ENCODE measurements at regions not wholly inside any gene's neighbourhood (a gene's known extent, or its start where the extent isn't known, plus 50 kb on each side); places are given as distances from the start of the nearest gene placed in this dataset.
"Not testable (repeated sequence)": the region's sequence is repeated elsewhere in the genome, so short reads cannot be mapped to it uniquely, and the experiment has no call there.

DNA sequence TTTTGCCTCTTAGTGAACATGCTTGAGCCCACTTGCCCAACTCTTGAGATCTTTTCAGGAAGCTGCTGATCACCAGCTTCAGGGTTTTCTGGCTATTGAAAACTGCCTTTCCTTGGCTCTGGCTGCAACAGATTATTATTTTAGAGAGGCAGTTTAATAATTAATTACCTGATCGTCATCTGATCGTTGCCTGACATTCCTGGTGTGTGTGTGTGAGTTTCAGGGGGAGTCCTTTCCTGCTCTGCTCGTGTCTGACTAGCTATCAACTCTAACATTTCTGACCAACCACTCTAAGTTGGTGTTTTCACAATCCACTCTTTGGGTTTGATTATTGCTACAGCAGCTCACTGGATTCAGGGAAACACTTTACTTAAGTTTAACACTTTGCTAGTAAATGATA lies 84.3 kb upstream of the SPATA16 start:
- no peak for DNase-seq (ENCODE audit: extremely low read depth in 1 of 11, low read depth in 9 of 11, low spot score in 4 of 11)

DNA sequence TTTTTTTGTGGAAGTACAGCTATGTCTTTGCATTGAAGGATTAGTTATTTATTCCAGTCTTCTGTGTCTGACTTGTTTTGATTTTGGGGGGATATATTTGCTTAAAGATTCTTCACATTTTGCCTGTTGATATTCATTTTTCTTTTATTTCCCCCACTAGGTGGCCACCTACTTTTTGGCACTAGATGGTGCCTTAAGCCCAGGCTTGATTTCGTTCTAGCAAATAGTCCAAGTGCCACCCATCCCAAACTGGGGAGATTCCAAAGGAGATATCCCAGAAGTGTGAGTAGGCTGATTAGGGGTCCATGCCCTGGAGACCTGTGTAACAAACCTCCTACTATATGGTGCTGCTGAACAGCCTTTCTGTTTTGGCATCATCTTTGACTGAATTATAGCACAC lies 80.0 kb upstream of the SPATA16 start:
- no peak for DNase-seq (ENCODE audit: extremely low read depth in 1 of 11, low read depth in 9 of 11, low spot score in 4 of 11)

DNA sequence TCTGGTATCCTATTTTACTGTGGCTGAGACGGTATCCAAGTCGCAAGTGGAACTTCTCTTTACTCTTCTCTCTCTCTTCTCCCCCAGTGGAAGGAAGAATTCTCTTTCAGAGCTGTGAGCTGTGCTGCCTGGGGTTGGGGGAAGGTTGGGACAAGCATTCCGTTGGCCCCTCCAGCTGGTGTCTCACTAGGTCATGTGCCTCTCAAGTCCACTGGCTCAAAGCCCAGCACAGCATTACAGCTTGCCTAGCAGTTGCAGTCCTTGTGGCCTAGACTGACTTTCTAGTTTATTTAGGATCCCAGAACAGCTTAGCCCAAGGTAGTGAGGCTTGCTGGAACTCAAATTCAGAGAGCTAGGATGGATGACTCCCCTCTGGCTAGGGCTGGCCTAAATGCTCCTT lies 76.1 kb upstream of the SPATA16 start:
- no peak for DNase-seq (ENCODE audit: extremely low read depth in 1 of 11, low read depth in 9 of 11, low spot score in 4 of 11)

- no peak for DNase-seq (ENCODE audit: extremely low read depth in 1 of 11, low read depth in 9 of 11, low spot score in 4 of 11)
Observed at GRCh38 chr3:173216063-173216462, 75.0 kb upstream of the SPATA16 start.

DNA sequence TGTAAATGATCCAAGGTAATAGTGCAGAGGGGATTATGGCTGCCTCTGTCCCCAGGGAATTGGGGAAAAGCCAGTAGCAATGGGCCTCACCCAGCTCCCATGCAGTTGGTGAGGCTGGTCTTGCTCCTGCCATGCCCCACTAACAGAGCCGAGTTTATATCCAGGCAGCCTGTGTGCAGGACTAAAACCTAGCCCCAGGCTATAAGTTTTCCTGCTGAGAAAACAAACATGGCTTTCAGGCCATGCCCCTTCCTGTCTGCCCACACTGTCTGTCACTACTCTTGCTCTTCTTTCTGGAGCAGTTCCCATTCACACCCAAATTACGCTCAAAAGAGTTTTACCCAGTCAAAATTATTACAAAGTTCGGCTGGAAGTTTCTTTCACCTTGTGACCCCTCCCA lies 73.5 kb upstream of the SPATA16 start:
- DNase-seq (ENCODE audit: extremely low read depth in 1 of 11, low read depth in 9 of 11, low spot score in 4 of 11): no peak

DNA sequence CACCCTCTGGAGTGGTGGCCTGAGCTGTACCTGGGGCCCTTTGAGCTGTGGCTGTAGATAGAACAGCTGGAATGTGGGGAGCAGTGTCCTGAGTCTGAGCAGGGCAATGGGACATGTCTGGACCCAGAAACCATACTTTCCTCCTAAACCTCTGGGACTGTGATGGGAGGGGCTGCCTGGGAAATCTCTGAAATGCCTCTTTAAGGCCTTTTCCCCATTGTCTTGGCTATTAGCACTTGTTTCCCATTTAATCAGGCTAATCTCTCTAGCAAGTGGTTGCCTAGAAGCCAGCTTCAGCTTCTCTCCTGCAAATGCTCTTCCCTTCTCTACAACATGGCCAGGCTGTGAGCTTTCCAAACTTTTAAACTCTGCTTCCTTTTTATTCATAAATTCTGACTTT lies 58.5 kb upstream of the SPATA16 start:
- no peak for DNase-seq (ENCODE audit: extremely low read depth in 1 of 11, low read depth in 9 of 11, low spot score in 4 of 11)

- DNase-seq (ENCODE audit: extremely low read depth in 1 of 11, low read depth in 9 of 11, low spot score in 4 of 11): not testable (repeated sequence)
Observed at GRCh38 chr3:173194868-173195267, 53.8 kb upstream of the SPATA16 start.

DNA sequence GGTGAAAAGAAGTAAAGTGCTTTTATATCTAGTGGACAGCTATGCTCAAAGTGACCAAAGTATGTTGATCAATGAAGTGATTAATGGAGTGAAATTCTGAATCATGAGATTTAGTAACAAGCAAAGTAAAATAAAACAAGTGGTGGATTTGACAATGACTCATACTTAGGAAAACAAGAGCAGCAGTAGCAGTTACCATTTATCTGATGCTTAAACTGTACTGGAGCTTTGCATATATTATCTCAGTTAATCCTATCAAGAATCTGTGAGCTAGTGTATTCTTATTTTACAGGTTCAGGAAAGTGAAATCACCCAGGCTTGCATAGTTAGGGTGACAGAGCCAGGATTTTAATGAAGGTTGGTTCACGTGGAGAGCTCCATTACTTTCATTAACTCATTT lies 50.6 kb upstream of the SPATA16 start:
- DNase-seq (ENCODE audit: extremely low read depth in 1 of 11, low read depth in 9 of 11, low spot score in 4 of 11): no peak

Data from renal cortex interstitium (tissue), 11 donors.